HG02973 (cell line): ENCODE measurements at regions not wholly inside any gene's neighbourhood (a gene's known extent, or its start where the extent isn't known, plus 50 kb on each side); places are given as distances from the start of the nearest gene placed in this dataset.
A peak's percentile ranks its signal among the peaks of the same experiment; 100 is the strongest.

Source experiments
- ATAC-seq: cut with Tn5 transposase; IDR thresholded peaks from one replicate; pipeline ENCODE4 v1.9.1; 2021; ENCODE audit warnings: moderate library complexity; ENCODE audit not compliant: unreplicated experiment

DNA sequence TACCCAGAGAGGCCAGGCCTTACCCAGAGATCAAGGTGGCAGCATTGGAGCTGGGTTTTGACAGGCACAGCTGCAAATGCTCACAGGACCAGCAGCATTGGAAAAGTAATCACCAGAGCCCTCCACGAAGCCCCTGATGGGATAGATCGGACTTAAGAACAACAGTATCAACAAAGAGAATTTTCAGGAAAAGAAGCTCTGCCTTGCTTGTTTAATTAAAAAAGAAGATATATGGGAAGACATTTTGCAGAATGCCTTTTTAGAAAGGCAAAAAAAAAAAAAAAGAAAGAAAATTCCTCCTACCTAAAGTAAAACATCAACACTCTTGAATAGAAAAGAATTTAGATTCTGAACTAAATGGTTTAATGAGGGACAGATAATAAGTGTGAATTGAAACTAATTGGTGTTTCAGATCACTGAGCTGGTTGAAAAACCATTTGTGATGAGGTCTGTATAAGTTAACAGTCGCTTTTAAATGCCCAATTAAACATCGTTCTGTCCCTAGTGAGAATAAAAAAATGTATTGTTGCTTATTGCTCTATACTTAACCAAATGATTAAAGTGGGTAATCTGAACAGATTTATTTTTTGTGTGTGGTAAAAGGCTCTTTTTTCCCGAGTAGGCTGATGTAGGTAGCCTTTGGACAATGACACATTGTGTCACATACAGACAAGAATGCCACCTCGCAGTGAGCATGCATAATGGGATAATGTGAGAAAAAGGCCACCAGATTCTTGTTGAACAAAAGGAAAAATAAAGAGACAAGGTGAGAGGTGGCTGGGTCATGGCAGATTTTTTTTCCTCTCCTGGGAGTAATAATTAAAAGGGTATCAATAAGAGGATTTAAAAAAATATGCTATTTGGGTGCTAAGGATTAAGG, 93.0 kb upstream of the ARGLU1 start:
- no peak for ATAC-seq

DNA sequence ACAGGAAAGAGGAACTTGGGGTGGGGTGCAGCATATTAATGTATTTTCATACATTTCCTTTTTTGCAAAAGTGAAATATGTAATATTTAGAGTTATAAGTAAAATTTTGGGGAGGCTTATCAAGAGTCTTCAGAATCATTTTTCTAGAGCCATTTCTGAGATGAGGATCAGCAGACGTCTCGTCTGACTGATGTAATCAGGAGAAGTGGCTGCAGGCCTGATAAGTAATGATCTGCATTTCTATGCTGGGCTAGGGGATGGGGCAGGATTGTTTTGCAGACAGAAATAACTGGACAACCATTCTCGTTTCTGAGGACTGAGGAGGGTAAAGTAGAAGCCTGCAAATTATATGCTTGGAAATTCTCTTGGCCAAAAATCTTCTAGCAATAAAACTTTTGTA, 89.2 kb upstream of the ARGLU1 start:
- ATAC-seq, result no peak

GRCh38 chr13:106656186-106656585, 88.2 kb upstream of the ARGLU1 start:
- ATAC-seq, result no peak

GRCh38 chr13:106651442-106651841, 83.5 kb upstream of the ARGLU1 start:
- no peak for ATAC-seq

DNA sequence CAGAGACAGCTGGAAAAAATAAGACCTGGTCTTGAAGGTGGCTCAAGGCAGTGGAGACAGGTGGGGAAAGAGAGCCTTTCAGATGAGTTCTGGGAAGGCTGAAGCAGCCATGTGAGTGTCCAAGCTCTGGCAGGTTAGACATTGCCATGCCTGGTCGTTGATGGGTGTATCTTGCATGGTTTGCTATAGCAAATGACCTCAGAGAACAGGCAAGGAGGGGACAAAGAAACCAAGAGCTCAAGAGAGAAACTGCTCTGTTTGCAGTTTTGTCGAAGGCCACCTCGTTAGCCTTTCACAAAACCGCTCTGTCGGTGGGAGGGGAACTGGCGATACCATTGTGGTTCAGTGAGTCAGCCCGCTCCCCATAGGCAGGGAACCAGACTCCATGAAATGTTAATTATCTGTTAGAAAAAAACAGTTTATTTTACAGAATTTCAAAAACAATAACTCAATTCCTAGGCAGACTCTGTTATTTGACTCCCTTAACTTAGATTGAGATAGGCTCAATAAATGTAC, 82.8 kb upstream of the ARGLU1 start:
- ATAC-seq, result no peak

DNA sequence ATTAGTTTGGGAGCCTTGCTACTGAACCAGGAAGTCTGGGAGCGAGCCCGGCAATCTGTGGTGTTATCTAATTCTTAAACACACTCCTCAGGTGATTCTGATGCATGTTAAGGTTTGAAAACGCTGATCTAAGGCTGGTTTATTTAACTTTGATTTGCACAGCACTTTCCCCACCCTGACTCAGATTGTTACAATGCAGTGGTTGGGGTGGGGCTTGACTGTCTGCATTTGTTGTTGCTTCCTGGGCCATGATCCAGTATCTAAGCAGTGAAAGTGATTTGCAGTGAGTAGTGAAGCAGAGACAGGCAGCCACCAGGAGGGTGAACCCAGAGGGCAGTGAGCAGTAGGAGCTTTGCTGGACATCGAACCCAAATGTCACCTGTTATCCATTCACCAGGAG, 81.6 kb upstream of the ARGLU1 start:
- ATAC-seq, result no peak

DNA sequence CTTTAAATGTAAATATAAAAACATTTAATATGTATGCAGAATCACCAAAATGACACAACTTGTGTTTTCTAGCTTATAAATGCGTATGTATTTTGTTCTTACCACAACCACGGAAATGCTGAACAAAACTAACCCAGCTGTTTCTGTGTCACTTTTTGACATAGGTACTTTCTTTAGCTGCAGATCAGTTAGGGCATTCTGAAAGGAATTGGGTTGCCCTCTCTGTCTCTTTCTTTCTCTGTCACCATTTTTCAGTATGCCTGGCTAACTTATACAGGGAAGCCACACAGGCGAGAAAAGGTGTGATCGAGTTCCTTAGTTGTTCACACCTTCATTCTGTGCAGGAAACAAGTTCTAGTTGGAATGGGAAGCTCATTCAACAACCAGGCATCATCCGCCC, 72.6 kb upstream of the ARGLU1 start:
- ATAC-seq, result no peak

GRCh38 chr13:106637519-106637918, 69.6 kb upstream of the ARGLU1 start:
- ATAC-seq, result no peak

DNA sequence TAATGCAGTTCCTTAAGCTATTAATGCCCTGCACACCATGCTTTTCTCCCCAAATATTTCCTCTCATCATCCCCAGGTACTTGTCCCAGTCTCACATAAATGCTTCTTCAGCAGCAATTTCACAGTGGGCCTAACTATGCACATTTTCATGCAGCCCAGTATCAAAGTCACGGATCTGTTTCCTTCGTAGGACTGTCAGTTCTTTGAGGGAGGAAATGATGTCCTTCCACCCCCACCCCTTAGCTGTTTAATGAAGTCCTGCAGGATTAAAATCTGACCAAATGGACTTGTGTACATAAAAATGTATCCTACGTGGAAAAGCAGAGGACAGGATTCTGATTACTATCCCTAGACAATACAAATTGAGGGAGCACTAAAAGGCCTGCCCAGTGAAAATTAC, 68.6 kb upstream of the ARGLU1 start:
- no peak for ATAC-seq

- no peak for ATAC-seq
Measured at GRCh38 chr13:106635616-106636015, 67.7 kb upstream of the ARGLU1 start.

DNA sequence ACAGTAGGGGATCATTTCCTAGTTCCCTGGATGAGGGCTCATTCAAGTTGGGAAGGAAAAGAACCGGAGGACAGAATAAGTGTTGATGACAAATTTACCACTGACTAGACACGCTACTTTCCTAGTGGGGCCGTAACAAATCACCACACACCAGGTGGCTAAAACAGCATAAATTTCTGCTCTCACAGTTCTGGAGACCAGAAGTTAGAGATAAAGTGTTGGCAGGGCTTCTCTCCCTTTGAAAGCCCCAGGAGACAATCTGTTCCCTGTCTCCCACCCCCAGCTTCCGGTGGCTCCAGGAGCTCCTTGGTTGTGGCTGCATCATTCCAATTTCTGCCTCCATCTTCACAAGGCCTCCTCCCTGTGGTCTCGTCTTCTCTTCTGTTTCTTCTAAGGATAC, 65.4 kb upstream of the ARGLU1 start:
- ATAC-seq, result no peak

DNA sequence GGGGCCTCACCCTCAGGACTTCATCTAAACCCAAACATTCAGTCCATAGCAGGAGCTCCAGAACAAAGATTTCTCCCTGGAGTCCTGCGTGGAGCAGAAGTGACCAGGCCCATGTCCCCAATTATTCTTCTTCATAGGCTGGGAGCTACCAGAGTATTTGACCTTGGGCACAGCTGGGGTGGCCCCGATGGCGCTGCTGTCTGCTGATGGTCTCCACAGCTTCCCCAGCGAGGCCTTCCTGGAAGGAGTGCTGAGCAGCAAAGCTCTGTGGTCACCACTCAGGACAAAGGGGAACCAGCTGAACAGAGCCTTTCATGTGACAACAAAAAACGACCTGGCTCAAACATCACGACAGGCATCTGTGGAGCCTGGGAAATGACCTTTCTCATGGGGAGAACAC, 62.7 kb upstream of the ARGLU1 start:
- no peak for ATAC-seq

- no peak for ATAC-seq
Measured at GRCh38 chr13:106630162-106630561, 62.2 kb upstream of the ARGLU1 start.

- no peak for ATAC-seq
Measured at GRCh38 chr13:106628936-106629659, 61.2 kb upstream of the ARGLU1 start.

DNA sequence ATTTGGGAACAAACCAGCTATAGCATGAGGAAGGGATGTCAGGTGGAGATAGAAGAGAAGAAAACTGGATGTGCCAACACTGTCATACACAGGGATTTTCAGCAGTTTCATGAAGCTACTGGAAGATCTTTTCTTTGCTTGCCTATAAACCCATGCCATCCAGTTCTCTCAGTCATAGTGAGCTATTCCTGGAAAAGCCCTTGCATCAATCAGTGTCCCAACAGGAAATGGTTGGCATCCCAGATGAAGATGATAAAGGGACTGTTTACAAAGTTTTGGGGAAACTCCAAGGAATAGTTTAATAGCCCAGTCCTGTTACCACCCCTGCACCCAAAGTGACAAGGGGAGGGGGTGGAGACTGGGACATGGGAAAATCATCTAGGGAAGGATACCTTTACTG, 58.5 kb upstream of the ARGLU1 start:
- ATAC-seq, result no peak

GRCh38 chr13:106625578-106625977, 57.6 kb upstream of the ARGLU1 start:
- ATAC-seq, result no peak

DNA sequence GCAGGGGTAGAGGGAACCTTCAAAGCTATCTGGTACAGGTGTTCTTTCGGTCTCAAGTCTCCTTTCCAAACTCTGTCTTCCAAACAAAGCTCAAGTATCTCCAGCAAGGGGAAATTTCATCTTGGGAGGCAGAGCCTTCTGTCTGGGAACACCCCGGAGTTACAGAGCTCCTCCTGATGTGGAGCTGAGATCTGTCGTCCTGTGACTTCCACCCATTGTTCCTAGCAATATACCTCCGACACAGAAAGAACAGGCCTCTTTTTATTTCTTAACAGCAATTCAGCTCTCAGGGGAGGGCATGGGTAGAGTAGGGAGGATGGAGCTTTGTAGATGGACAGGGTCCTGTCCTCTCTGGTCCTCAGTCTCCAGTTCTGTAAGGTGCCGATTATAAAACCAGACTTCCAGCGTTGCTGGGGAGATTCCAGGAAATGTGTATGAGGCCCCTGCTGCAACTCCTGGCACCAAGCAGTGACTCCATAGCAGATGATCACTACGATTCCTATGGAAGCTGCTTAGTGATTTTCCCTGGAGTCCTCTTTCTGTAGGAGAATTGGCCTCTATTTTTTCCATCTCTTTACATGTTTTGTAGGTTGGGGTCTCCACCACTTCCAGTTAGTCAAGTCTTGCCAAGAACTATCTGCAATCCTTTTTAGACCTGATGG, 56.0 kb upstream of the ARGLU1 start:
- no peak for ATAC-seq

- no peak for ATAC-seq
Measured at GRCh38 chr13:106621833-106622232, 53.9 kb upstream of the ARGLU1 start.

- peak; percentile 93 for ATAC-seq
Measured at GRCh38 chr13:106619688-106620555, 52.0 kb upstream of the ARGLU1 start.
